LNCaP clone FGC (cell line): ENCODE measurements at regions not wholly inside any gene's neighbourhood (a gene's known extent, or its start where the extent isn't known, plus 50 kb on each side); places are given as distances from the start of the nearest gene placed in this dataset.

Experiments
- DNase-seq: peaks from one replicate; pipeline ENCODE4 v3.0.0-alpha.2; 2011; ENCODE audit warnings: low read depth
- H3K4me3 ChIP-seq: 2 replicates; pipeline ENCODE4 v1.5.1; 2011; ENCODE audit warnings: mild to moderate bottlenecking, low read depth, low read length, control low read depth
- TF ChIP-seq, protein P1 (sequence below): IDR thresholded peaks from 2 replicates; pipeline ENCODE4 v1.5.1; 2012; ENCODE audit warnings: mild to moderate bottlenecking; ENCODE audit not compliant: control insufficient read depth, insufficient read depth; ENCODE audit errors: extremely low read depth

DNA sequence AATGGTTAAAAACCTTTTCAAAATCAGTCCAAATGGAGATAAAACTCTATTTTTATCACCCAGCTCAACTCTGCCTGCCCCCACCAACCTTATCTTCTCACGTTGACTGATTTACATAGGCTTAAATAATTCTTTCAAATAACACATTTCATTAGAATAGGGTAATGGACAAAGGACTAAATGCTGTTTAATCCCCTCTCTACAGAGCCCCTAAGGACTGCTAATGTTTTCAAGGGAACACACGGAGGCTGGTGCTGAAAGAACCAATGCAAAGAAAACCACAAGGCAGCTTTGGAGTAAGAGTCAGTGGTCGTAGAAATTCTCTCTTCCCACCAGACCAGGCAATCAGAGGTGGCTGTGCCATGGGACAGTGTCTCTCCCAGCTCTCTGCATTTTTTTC lies 445.7 kb upstream of the MAF start:
- no peak for DNase-seq
- TF ChIP-seq, protein P1, sequence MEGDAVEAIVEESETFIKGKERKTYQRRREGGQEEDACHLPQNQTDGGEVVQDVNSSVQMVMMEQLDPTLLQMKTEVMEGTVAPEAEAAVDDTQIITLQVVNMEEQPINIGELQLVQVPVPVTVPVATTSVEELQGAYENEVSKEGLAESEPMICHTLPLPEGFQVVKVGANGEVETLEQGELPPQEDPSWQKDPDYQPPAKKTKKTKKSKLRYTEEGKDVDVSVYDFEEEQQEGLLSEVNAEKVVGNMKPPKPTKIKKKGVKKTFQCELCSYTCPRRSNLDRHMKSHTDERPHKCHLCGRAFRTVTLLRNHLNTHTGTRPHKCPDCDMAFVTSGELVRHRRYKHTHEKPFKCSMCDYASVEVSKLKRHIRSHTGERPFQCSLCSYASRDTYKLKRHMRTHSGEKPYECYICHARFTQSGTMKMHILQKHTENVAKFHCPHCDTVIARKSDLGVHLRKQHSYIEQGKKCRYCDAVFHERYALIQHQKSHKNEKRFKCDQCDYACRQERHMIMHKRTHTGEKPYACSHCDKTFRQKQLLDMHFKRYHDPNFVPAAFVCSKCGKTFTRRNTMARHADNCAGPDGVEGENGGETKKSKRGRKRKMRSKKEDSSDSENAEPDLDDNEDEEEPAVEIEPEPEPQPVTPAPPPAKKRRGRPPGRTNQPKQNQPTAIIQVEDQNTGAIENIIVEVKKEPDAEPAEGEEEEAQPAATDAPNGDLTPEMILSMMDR = no peak
- no peak overlapping the region for H3K4me3 ChIP-seq

DNA sequence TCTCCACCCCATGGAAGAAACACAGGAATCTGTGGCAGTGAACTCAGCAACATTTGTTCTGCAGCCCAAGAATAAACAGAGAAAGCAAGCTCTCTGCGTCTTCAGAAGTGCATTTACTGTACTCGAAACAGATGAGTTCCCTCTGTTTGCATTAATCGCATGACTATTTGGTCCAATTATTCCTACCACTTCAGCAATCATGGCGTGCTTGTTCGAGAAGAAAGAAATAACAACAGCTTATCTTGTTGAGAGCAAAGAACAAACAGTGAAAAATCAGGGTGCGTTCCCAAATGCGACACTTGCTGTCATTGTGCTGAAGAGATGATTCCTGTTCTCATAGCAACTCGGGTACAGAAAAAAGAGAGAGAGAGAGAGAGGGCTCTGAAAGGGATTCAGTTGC lies 445.3 kb upstream of the MAF start:
- H3K4me3 ChIP-seq = no peak overlapping the region
- DNase-seq = no peak
- TF ChIP-seq, protein P1 = no peak

DNA sequence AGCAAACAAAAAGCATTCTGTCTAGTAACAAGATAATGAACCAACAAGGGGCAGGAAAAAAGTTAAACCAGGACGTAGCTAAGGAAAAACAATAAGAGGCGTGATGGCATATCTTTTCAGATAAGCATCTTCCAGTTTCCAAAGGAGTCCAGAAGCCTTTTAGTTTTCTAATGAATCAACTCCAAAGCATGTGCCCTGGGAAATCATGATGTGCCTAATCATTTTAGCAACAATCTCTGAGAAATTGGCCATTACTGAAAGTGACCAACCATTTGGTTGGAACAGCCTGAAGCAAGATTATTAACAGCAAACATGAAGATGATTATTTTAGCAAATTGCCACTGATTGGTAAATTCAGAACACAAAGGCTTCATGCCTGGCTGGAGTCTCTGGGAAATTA lies 440.9 kb upstream of the MAF start:
- TF ChIP-seq, protein P1 = no peak
- DNase-seq = no peak
- no peak overlapping the region for H3K4me3 ChIP-seq

DNA sequence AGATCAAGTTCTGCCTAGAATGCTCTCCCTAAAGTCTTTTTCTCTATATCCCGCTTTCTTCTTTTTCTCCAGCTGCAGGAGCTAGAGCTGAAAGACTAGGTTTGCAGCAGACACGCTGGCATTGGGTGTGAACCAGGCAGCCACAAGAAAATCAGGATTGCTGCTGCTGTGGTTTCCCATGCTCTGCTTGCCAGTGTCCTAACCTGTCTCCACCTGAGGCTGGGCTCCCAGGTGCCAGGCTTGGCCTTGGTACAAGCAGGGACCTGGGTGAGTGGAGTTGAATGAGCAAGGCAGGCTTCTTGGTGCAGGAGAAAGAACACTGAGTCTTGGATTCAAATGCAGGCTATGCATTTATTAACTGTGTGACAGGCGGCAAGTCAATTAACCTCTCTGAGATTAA lies 440.3 kb upstream of the MAF start:
- H3K4me3 ChIP-seq = no peak overlapping the region
- TF ChIP-seq, protein P1 = no peak
- DNase-seq = no peak

DNA sequence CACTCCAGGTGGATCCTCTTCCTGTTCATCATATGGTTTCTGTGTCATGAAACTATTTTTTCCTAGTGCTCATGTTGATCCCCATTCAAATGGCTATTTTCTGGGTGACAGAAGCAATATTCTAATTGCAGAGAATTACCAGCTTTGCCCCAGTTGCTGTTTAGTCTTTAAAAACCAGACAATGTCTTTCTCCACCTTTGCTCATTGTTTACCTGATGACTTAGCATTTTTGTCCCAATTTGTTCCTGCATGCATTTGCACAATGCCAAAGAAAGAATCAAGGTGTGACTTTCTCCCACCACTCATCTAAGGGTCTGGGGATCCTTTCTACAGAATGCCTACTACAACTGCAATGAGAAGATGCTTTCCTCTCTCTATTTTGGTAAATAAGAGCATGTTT lies 439.9 kb upstream of the MAF start:
- H3K4me3 ChIP-seq = no peak overlapping the region
- TF ChIP-seq, protein P1 = no peak
- DNase-seq = no peak

DNA sequence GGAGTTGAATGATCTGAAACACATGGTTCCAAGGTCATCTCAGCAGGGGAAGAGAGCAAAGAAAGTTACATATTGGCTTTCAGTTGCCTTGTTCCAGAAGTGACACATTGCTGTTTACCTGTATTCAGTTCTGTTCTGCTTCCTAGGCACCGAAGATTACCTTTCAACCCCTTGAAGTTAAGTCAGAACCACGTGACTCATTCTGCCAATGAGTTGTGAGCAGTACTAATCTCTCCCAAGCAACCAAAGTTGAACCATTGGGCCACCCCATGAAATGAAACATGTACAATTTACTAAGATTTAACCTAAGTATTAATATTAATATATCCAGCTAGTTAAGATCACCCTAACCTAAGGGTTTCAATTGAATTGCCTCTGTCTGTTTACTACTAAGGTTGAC lies 439.2 kb upstream of the MAF start:
- TF ChIP-seq, protein P1 = no peak
- no peak overlapping the region for H3K4me3 ChIP-seq
- no peak for DNase-seq

DNA sequence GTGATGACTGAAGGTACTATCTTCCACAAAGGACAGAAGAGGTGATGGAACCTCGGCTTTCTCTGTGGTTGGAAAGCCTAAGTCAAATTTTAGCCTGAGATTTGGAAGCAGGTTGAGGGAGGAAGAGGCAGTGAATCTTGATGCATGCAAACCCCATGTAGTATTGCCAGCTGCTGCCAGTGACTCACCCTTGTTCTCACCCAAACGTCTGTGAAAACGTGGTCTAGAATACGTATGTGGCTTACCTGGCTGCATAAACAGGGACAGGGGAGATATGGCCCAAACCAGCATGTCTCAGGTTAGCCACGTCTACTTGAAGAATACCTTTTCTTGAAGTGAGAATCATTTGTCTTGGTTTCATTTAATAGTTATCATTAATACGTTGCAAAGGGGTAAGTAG lies 438.0 kb upstream of the MAF start:
- no peak overlapping the region for H3K4me3 ChIP-seq
- DNase-seq = no peak
- TF ChIP-seq, protein P1 = no peak
